HUES64 (cell line): ENCODE measurements at regions not wholly inside any gene's neighbourhood (a gene's known extent, or its start where the extent isn't known, plus 50 kb on each side); places are given as distances from the start of the nearest gene placed in this dataset.

Experiments
- H3K27ac ChIP-seq: 2 replicates; pipeline ENCODE4 v1.7.0; 2013; ENCODE audit warnings: low read depth, low read length, inconsistent platforms
- H3K27me3 ChIP-seq: 2 replicates; pipeline ENCODE4 v1.6.1; 2013; ENCODE audit warnings: mild to moderate bottlenecking, low read length; ENCODE audit not compliant: insufficient read depth
- H3K36me3 ChIP-seq: 2 replicates; pipeline ENCODE4 v1.6.1; 2013; ENCODE audit warnings: mild to moderate bottlenecking, low read length; ENCODE audit not compliant: insufficient read depth
- H3K4me1 ChIP-seq: 2 replicates; pipeline ENCODE4 v1.6.1; 2013; ENCODE audit warnings: mild to moderate bottlenecking, low read length, moderate library complexity; ENCODE audit not compliant: insufficient read depth
- H3K4me3 ChIP-seq: 2 replicates; pipeline ENCODE4 v1.5.1; 2013; ENCODE audit warnings: mild to moderate bottlenecking, low read length, moderate library complexity
- H3K9ac ChIP-seq: 2 replicates; pipeline ENCODE4 v1.6.1; 2013; ENCODE audit warnings: mild to moderate bottlenecking, low read depth, low read length
- H3K9me3 ChIP-seq: 2 replicates; pipeline ENCODE4 v1.6.1; 2013; ENCODE audit warnings: low read depth, low read length; ENCODE audit not compliant: insufficient read depth
- WGBS: fragments of 150-250, 120-280 bp; methylation state at CpG from one replicate; pipeline ENCODE4 v1.1.7; 2013; ENCODE audit warnings: missing lambda C conversion rate; 5-methylcytosine and 5-hydroxymethylcytosine counted together

- H3K9ac ChIP-seq, result no peak overlapping the region
- H3K4me3 ChIP-seq, result no peak overlapping the region
- H3K27ac ChIP-seq, result no peak overlapping the region
- H3K4me1 ChIP-seq, result no peaks in the 10 kb centered on the region
- WGBS, result 89% methylated on average over 2 of the region's 2 CpGs
- H3K9me3 ChIP-seq, result no peaks in the 10 kb centered on the region
- H3K36me3 ChIP-seq, result peaks cover 3% of the 10 kb centered on the region; the same call in 1 of the 2 replicates
- H3K27me3 ChIP-seq, result no peaks in the 10 kb centered on the region
Measured at GRCh38 chr18:23350188-23350587, 102.9 kb upstream of the RIOK3 start.

- H3K9ac ChIP-seq, result no peak overlapping the region
- H3K4me1 ChIP-seq, result no peaks in the 10 kb centered on the region
- WGBS, result 95% methylated on average over 4 of the region's 4 CpGs
- H3K4me3 ChIP-seq, result no peak overlapping the region
- H3K27ac ChIP-seq, result no peak overlapping the region
- no peaks in the 10 kb centered on the region for H3K9me3 ChIP-seq
- peaks cover 3% of the 10 kb centered on the region; the same call in 1 of the 2 replicates for H3K36me3 ChIP-seq
- no peaks in the 10 kb centered on the region for H3K27me3 ChIP-seq
Measured at GRCh38 chr18:23351521-23351920, 101.6 kb upstream of the RIOK3 start.

GRCh38 chr18:23352042-23352441, 101.0 kb upstream of the RIOK3 start:
- H3K9ac ChIP-seq, result no peak overlapping the region
- no peaks in the 10 kb centered on the region for H3K4me1 ChIP-seq
- WGBS, result 95% methylated on average over 2 of the region's 2 CpGs
- H3K4me3 ChIP-seq, result no peak overlapping the region
- no peaks in the 10 kb centered on the region for H3K9me3 ChIP-seq
- H3K27ac ChIP-seq, result no peak overlapping the region
- peaks cover 3% of the 10 kb centered on the region; the same call in 1 of the 2 replicates for H3K36me3 ChIP-seq
- H3K27me3 ChIP-seq, result no peaks in the 10 kb centered on the region

GRCh38 chr18:23353459-23353858, 99.6 kb upstream of the RIOK3 start:
- Histone ChIP-seq H3K36me3 (peaks cover 3% of the 10 kb centered on the region; the same call in 1 of the 2 replicates), H3K9ac (no peak overlapping the region), H3K4me1 (no peaks in the 10 kb centered on the region), H3K27ac (no peak overlapping the region), H3K27me3 (no peaks in the 10 kb centered on the region), H3K9me3 (no peaks in the 10 kb centered on the region), H3K4me3 (no peak overlapping the region)
- 61% methylated on average over 3 of the region's 3 CpGs for WGBS

GRCh38 chr18:23354625-23355024, 98.5 kb upstream of the RIOK3 start:
- 90% methylated on average over 4 of the region's 4 CpGs for WGBS
- no peaks in the 10 kb centered on the region for H3K27me3 ChIP-seq
- no peak overlapping the region for H3K9ac ChIP-seq
- H3K4me1 ChIP-seq, result no peaks in the 10 kb centered on the region
- H3K36me3 ChIP-seq, result no peaks in the 10 kb centered on the region
- H3K4me3 ChIP-seq, result no peak overlapping the region
- no peaks in the 10 kb centered on the region for H3K9me3 ChIP-seq
- H3K27ac ChIP-seq, result no peak overlapping the region

- Histone ChIP-seq H3K9ac (no peak overlapping the region), H3K4me1 (no peaks in the 10 kb centered on the region), H3K27me3 (no peaks in the 10 kb centered on the region), H3K36me3 (no peaks in the 10 kb centered on the region), H3K27ac (no peak overlapping the region), H3K4me3 (no peak overlapping the region), H3K9me3 (0 out of 2 replicates have a peak, but pooled peaks cover 2% of the 10 kb centered on the region)
- WGBS, result 94% methylated on average over 6 of the region's 6 CpGs
Measured at GRCh38 chr18:23355206-23355605, 97.9 kb upstream of the RIOK3 start.

- no peak overlapping the region for H3K27ac ChIP-seq
- no peaks in the 10 kb centered on the region for H3K27me3 ChIP-seq
Measured at GRCh38 chr18:23356424-23356823, 96.7 kb upstream of the RIOK3 start.

GRCh38 chr18:23356915-23357601, 96.0 kb upstream of the RIOK3 start:
- WGBS, result 95% methylated on average over 2 of the region's 2 CpGs
- Histone ChIP-seq H3K27ac (no peak overlapping the region), H3K9me3 (0 out of 2 replicates have a peak, but pooled peaks cover 4% of the 10 kb centered on the region), H3K9ac (no peak overlapping the region), H3K36me3 (no peaks in the 10 kb centered on the region), H3K4me1 (no peaks in the 10 kb centered on the region), H3K4me3 (no peak overlapping the region), H3K27me3 (no peaks in the 10 kb centered on the region)

More at GRCh38 chr18:23356424-23356823, 96.7 kb upstream of the RIOK3 start:
- Histone ChIP-seq H3K36me3 (no peaks in the 10 kb centered on the region), H3K9ac (no peak overlapping the region), H3K4me3 (no peak overlapping the region), H3K4me1 (no peaks in the 10 kb centered on the region), H3K9me3 (0 out of 2 replicates have a peak, but pooled peaks cover 4% of the 10 kb centered on the region)
- 90% methylated on average over 4 of the region's 4 CpGs for WGBS

GRCh38 chr18:23357996-23358594, 95.0 kb upstream of the RIOK3 start:
- Histone ChIP-seq H3K9ac (no peak overlapping the region), H3K4me3 (no peak overlapping the region), H3K4me1 (no peaks in the 10 kb centered on the region), H3K27me3 (no peaks in the 10 kb centered on the region), H3K27ac (no peak overlapping the region), H3K9me3 (0 out of 2 replicates have a peak, but pooled peaks cover 4% of the 10 kb centered on the region), H3K36me3 (no peaks in the 10 kb centered on the region)
- 92% methylated on average over 13 of the region's 13 CpGs for WGBS

- 97% methylated on average over 9 of the region's 9 CpGs for WGBS
- no peaks in the 10 kb centered on the region for H3K36me3 ChIP-seq
- H3K27me3 ChIP-seq, result no peaks in the 10 kb centered on the region
- no peak overlapping the region for H3K4me3 ChIP-seq
- no peak overlapping the region for H3K9ac ChIP-seq
- H3K4me1 ChIP-seq, result 0 out of 2 replicates have a peak, but pooled peaks cover 4% of the 10 kb centered on the region
- no peak overlapping the region for H3K27ac ChIP-seq
- H3K9me3 ChIP-seq, result 0 out of 2 replicates have a peak, but pooled peaks cover 4% of the 10 kb centered on the region
Measured at GRCh38 chr18:23359421-23359820, 93.7 kb upstream of the RIOK3 start.

- Histone ChIP-seq H3K27ac (no peak overlapping the region), H3K9me3 (0 out of 2 replicates have a peak, but pooled peaks cover 4% of the 10 kb centered on the region), H3K4me1 (peaks cover 8% of the 10 kb centered on the region; the same call in 1 of the 2 replicates), H3K4me3 (no peak overlapping the region), H3K36me3 (no peaks in the 10 kb centered on the region), H3K9ac (no peak overlapping the region), H3K27me3 (no peaks in the 10 kb centered on the region)
- WGBS, result 86% methylated on average over 6 of the region's 6 CpGs
Measured at GRCh38 chr18:23363865-23364570, 89.1 kb upstream of the RIOK3 start.
